GM23338 (cell line): ENCODE measurements at regions not wholly inside any gene's neighbourhood (a gene's known extent, or its start where the extent isn't known, plus 50 kb on each side); places are given as distances from the start of the nearest gene placed in this dataset.

Source experiments
- ATAC-seq: fragments of 200-7000 bp; cut with Tn5 transposase; 3 replicates; pipeline ENCODE4 v1.9.1; 2020
- DNase-seq: peaks from one replicate; pipeline ENCODE4 v3.0.0-alpha.2; 2015; ENCODE audit warnings: low spot score
- H2AFZ ChIP-seq: fragments of 200-600 bp; sonication (generic); 2 replicates; pipeline ENCODE4 v1.8.0; 2016; ENCODE audit warnings: antibody characterized with exemption, mild to moderate bottlenecking, moderate library complexity
- H3F3A ChIP-seq: fragments of 200-600 bp; sonication (generic); replicated peaks from 2 replicates; pipeline ENCODE4 v1.8.0; 2017; ENCODE audit warnings: antibody characterized with exemption, mixed run types, low read depth
- H3K27ac ChIP-seq: fragments of 200-600 bp; sonication (generic); 2 replicates; pipeline ENCODE4 v1.6.1; 2016; ENCODE audit warnings: low read depth
- H3K27me3 ChIP-seq: fragments of 200-600 bp; sonication (generic); 2 replicates; pipeline ENCODE4 v1.8.0; 2016; ENCODE audit warnings: mild to moderate bottlenecking, mixed run types, moderate library complexity; ENCODE audit not compliant: insufficient read depth
- H3K36me3 ChIP-seq: fragments of 200-600 bp; sonication (generic); 2 replicates; pipeline ENCODE4 v1.8.0; 2016; ENCODE audit warnings: mild to moderate bottlenecking; ENCODE audit not compliant: insufficient read depth
- H3K4me1 ChIP-seq: fragments of 200-600 bp; sonication (generic); 2 replicates; pipeline ENCODE4 v1.8.0; 2016; ENCODE audit warnings: mild to moderate bottlenecking, moderate library complexity; ENCODE audit not compliant: insufficient read depth
- H3K4me2 ChIP-seq: fragments of 200-600 bp; sonication (generic); 2 replicates; pipeline ENCODE4 v1.7.1; 2017; ENCODE audit warnings: mixed run types
- H3K4me3 ChIP-seq: fragments of 200-600 bp; sonication (generic); 2 replicates; pipeline ENCODE4 v1.6.1; 2016; ENCODE audit warnings: mixed run types
- H3K79me2 ChIP-seq: fragments of 200-600 bp; sonication (generic); replicated peaks from 2 replicates; pipeline ENCODE4 v1.8.0; 2017; ENCODE audit warnings: mild to moderate bottlenecking; ENCODE audit not compliant: insufficient read depth
- H3K9me2 ChIP-seq: fragments of 200-600 bp; sonication (generic); 2 replicates; pipeline ENCODE4 v1.8.0; 2017; ENCODE audit not compliant: insufficient read depth
- H4K20me1 ChIP-seq: fragments of 200-600 bp; sonication (generic); replicated peaks from 2 replicates; pipeline ENCODE4 v1.8.0; 2017; ENCODE audit warnings: mild to moderate bottlenecking; ENCODE audit not compliant: insufficient read depth
- H3K27ac Mint-ChIP-seq: 2 replicates; pipeline ENCODE4 v1.8.0; 2020; ENCODE audit warnings: inconsistent platforms, mild to moderate bottlenecking, moderate library complexity, mixed read lengths
- H3K27me3 Mint-ChIP-seq: 3 replicates; pipeline ENCODE4 v1.8.0; 2022; ENCODE audit warnings: low read depth, mild to moderate bottlenecking, moderate library complexity, mixed read lengths, inconsistent platforms; ENCODE audit not compliant: insufficient read depth, poor library complexity
- H3K36me3 Mint-ChIP-seq: 3 replicates; pipeline ENCODE4 v1.8.0; 2021; ENCODE audit warnings: low read depth, mild to moderate bottlenecking, inconsistent platforms, moderate library complexity, mixed read lengths
- H3K4me1 Mint-ChIP-seq: 3 replicates; pipeline ENCODE4 v1.8.0; 2020; ENCODE audit warnings: mild to moderate bottlenecking, inconsistent platforms, mixed read lengths
- H3K4me3 Mint-ChIP-seq: 3 replicates; pipeline ENCODE4 v1.8.0; 2021; ENCODE audit warnings: moderate library complexity, mild to moderate bottlenecking, inconsistent platforms, mixed read lengths
- H3K9me3 Mint-ChIP-seq: 3 replicates; pipeline ENCODE4 v1.8.0; 2020; ENCODE audit warnings: moderate library complexity, mild to moderate bottlenecking, inconsistent platforms, mixed read lengths
- CREB1 ChIP-seq: fragments of 250-450 bp; sonication (Bioruptor Pico); IDR thresholded peaks from 2 replicates; pipeline ENCODE4 v1.5.0; 2020; ENCODE audit warnings: low read depth, mild to moderate bottlenecking, moderate library complexity
- CTCF ChIP-seq, 2 experiments: fragments of 200-600 bp in 1 of 2; sonication (generic) in 1 of 2; conservative IDR thresholded peaks; 2 replicates each; pipeline versions ENCODE4 v1.5.1 to v1.6.1; 2016 to 2017; ENCODE audit warnings: antibody characterized with exemption in 2 of 2, low read depth in 2 of 2, mild to moderate bottlenecking in 2 of 2, moderate library complexity in 1 of 2
- ETS1 ChIP-seq: IDR thresholded peaks from 2 replicates; pipeline ENCODE4 v1.6.1; 2016; ENCODE audit warnings: antibody characterized with exemption
- EZH2 ChIP-seq: fragments of 200-600 bp; sonication (generic); IDR thresholded peaks from one replicate; pipeline ENCODE4 v1.8.0; 2017; ENCODE audit warnings: antibody characterized with exemption, mild to moderate bottlenecking, low read depth; ENCODE audit not compliant: unreplicated experiment
- EZH2phosphoT487 ChIP-seq: fragments of 200-600 bp; sonication (generic); IDR thresholded peaks from one replicate; pipeline ENCODE4 v1.8.1; 2018; ENCODE audit warnings: antibody characterized with exemption; ENCODE audit not compliant: unreplicated experiment
- JUNB ChIP-seq: IDR thresholded peaks from one replicate; pipeline ENCODE4 v1.6.1; 2016; ENCODE audit warnings: antibody characterized with exemption; ENCODE audit not compliant: unreplicated experiment
- NANOG ChIP-seq: IDR thresholded peaks from 2 replicates; pipeline ENCODE4 v1.6.1; 2016; ENCODE audit warnings: antibody characterized with exemption, borderline replicate concordance
- POLR2AphosphoS5 ChIP-seq: IDR thresholded peaks from 2 replicates; pipeline ENCODE4 v1.6.1; 2016; ENCODE audit warnings: antibody characterized with exemption, low read depth
- REST ChIP-seq: IDR thresholded peaks from one replicate; pipeline ENCODE4 v1.6.1; 2018; ENCODE audit warnings: antibody characterized with exemption; ENCODE audit not compliant: unreplicated experiment
- STAT1 ChIP-seq: IDR thresholded peaks from one replicate; pipeline ENCODE4 v1.6.1; 2016; ENCODE audit warnings: antibody characterized with exemption; ENCODE audit not compliant: unreplicated experiment
- ZNF114 ChIP-seq: fragments of 250-450 bp; sonication (Bioruptor Pico); IDR thresholded peaks from 2 replicates; pipeline ENCODE4 v1.5.0; 2020; ENCODE audit warnings: mild to moderate bottlenecking, moderate library complexity
- ZNF331 ChIP-seq: fragments of 250-450 bp; sonication (Bioruptor Pico); IDR thresholded peaks from 2 replicates; pipeline ENCODE4 v1.5.0; 2020; ENCODE audit warnings: low read depth, mild to moderate bottlenecking, moderate library complexity
- ZNF462 ChIP-seq: fragments of 250-450 bp; sonication (Bioruptor Pico); IDR thresholded peaks from 2 replicates; pipeline ENCODE4 v1.5.0; 2020; ENCODE audit warnings: mild to moderate bottlenecking, moderate library complexity

GRCh38 chr6:137403855-137404254 lies 90.3 kb downstream of the OLIG3 start:
- Mint-ChIP-seq H3K36me3 (no peaks in the 10 kb centered on the region; the same call in 2 of the 3 replicates), H3K4me3 (no peak overlapping the region), H3K4me1 (peaks cover 6% of the 10 kb centered on the region), H3K27ac (no peak overlapping the region), H3K27me3 (no peaks in the 10 kb centered on the region), H3K9me3 (peaks cover 4% of the 10 kb centered on the region; the same call in 1 of the 3 replicates)
- DNase-seq = no peak
- no peak for ATAC-seq
- Histone ChIP-seq H2AFZ (peak overlapping the region; percentile 48; the same call in 1 of the 2 replicates), H3K79me2 (no peaks in the 10 kb centered on the region), H3F3A (no peaks in the 10 kb centered on the region), H3K9me2 (no peaks in the 10 kb centered on the region), H3K36me3 (no peaks in the 10 kb centered on the region), H3K4me3 (no peak overlapping the region), H3K27ac (no peak overlapping the region), H4K20me1 (no peaks in the 10 kb centered on the region), H3K4me1 (no peaks in the 10 kb centered on the region), H3K27me3 (no peaks in the 10 kb centered on the region), H3K4me2 (no peak overlapping the region)
- TF ChIP-seq ZNF462 (CRISPR knock-in tag) = no peak
- no peak for TF ChIP-seq CTCF (conservative IDR thresholded peaks at IDR 0.05; ENCODE audit: low read depth in 2 of 2)
- TF ChIP-seq ZNF331 (CRISPR knock-in tag) = no peak
- no peak for TF ChIP-seq POLR2AphosphoS5
- TF ChIP-seq EZH2 = no peak
- TF ChIP-seq ETS1 = no peak
- no peak for TF ChIP-seq REST
- no peak for TF ChIP-seq EZH2phosphoT487
- no peak for TF ChIP-seq STAT1
- no peak for TF ChIP-seq NANOG
- no peak for TF ChIP-seq JUNB
- TF ChIP-seq CREB1 (CRISPR knock-in tag) = no peak
- TF ChIP-seq ZNF114 (CRISPR knock-in tag) = no peak
